ENCODE measurements at regions not wholly inside any gene's neighbourhood (a gene's known extent, or its start where the extent isn't known, plus 50 kb on each side); places are given as distances from the start of the nearest gene placed in this dataset.
"Not testable (repeated sequence)": the region's sequence is repeated elsewhere in the genome, so short reads cannot be mapped to it uniquely, and the experiment has no call there.

DNA sequence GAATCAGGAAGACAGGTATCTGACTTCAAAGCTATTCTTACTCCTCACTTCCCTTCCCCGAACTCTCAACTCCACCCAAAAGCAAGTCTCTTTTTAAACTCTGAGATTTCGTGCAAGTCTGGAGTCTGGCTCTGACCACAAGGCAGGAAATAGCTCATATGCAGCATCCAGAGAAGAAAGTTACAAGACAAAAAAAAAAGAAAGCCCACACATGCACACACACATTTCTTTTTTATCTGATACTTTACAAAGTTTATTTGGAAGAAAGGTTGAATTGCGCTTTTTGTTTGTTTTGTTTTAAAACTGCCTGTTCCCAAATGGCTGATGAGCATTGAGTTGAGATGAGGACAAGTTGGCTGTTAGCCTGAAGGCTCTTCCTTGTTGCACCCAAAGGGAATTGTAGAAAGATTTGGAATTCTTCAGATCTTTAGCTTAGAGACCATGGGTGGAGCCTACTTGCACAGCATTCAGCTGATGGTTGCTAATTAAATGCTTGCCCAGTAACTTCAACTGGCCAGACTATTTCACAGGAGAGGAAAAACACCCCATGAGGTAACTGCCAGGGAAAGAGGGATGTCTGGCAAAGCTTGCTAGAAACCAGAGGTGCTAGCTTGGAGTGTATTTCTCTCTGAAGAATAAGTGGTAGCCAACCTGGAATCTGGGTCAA is 490.3 kb downstream of the TTLL7 start:
- in situ Hi-C loops (cut with HindIII; ENCODE audit: low pct_unique_long_range_greater_than_20kb, low sequenced_read_pairs), result no loop called here
- no peak for DNase-seq (ENCODE audit: low read depth)

DNA sequence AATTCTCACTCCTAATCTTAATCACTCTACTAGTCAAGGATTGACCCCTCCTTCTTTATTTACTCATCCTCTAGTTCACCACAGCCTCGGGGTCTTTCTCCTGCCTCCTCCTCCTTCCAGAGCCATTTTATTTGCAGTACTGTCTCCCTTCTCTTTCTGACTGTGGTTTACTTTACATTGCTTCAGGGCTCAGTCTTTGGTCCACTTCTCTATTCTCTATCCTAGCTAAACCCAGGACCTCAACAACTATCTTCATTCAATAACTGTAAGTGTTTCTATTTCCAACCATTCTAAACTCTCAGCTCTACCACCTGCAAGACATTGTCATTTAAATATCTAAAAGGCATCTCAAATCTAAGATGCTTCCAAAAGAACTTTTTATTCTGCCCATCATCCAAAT is 493.8 kb downstream of the TTLL7 start:
- in situ Hi-C loops (cut with HindIII; ENCODE audit: low pct_unique_long_range_greater_than_20kb, low sequenced_read_pairs), result no loop called here
- no peak for DNase-seq (ENCODE audit: low read depth)

DNA sequence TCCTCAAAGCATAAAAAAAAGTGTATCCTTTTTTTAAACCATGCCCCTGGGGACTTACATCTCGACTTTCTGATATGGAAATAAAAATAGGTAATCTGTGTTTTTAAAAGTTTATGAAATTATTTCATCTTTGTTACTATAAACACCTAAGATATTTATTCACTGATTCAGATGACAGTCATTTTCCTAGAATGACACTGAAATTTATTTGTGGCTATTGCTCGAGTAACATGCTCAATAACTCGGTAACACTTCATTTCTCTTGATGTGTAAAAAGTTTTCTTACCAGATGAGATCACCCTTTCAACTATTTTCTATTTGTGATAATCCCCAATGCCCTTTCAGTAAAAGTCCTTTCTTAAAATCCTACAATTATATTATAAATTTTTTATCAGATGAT is 495.8 kb downstream of the TTLL7 start:
- DNase-seq (ENCODE audit: low read depth), result no peak
- in situ Hi-C loops (cut with HindIII; ENCODE audit: low pct_unique_long_range_greater_than_20kb, low sequenced_read_pairs), result no loop called here

DNA sequence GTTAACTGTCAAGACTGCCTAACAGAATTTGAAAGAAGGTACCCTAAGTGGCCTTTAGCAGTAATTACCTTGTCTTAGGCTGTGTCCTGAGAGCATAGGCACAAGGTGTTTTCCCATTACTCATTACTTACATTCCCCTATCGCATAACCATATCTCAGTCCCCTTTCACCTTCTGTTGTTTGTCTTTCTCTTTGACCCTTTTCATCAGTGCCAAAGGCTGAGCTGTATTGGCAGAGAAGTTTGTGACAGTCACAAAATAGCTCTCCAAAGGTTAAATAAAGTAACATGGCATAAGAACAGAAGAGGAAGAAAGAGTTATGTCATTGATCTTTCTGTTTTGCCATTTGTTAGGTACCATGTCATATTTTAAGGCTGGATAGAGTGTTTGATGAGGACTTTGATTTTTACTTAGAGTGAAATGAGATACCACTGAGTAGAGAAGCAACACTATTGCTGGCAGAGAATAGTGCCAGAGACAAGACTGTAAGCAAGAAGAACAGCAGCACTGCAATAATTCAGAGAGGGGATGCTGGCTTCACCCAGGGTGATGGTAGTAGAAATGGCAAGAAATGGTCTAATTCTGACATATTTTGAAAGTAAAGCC is 497.8 kb downstream of the TTLL7 start:
- DNase-seq (ENCODE audit: low read depth), result no peak
- in situ Hi-C loops (cut with HindIII; ENCODE audit: low pct_unique_long_range_greater_than_20kb, low sequenced_read_pairs), result no loop called here

DNA sequence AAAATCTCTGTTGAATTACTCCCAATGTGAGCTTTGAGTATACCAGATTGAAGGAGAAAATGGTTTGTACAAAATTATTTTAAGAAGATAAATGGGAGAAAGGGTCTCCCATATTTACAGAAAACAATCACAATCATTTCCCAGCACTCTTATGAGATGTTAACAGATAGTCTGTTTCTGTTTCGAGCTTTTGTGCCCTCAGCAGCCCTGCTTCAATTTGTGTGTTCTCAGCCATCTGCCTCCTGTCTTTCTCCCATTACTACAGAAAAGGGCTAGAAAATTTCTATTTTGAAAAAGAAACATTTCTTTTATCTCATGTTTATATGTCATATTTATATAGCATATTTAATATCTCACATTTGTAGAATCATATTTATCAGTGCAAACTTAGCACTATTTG is 498.4 kb downstream of the TTLL7 start:
- DNase-seq (ENCODE audit: low read depth), result no peak
- in situ Hi-C loops (cut with HindIII; ENCODE audit: low pct_unique_long_range_greater_than_20kb, low sequenced_read_pairs), result no loop called here

DNA sequence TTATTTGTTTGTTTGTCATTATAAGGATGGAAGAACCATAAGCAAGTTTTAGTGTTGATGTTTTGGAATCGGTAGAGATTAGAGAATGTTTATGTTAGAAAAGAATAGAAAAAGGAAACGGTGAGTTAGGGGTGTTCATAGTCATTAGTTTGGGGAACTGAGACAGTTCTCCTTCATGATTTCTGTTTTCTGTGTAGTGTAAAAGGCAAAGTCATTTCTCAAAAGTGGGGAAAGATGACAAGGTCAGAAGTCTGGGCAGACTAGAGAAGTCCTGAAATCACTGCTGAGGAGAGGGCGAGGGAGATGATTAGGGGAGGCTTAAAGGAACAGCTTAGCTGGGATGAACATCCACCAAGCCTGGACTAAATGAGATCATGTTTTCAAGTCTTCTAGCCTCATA is 498.9 kb downstream of the TTLL7 start:
- in situ Hi-C loops (cut with HindIII; ENCODE audit: low pct_unique_long_range_greater_than_20kb, low sequenced_read_pairs), result no loop called here
- DNase-seq (ENCODE audit: low read depth), result no peak

DNA sequence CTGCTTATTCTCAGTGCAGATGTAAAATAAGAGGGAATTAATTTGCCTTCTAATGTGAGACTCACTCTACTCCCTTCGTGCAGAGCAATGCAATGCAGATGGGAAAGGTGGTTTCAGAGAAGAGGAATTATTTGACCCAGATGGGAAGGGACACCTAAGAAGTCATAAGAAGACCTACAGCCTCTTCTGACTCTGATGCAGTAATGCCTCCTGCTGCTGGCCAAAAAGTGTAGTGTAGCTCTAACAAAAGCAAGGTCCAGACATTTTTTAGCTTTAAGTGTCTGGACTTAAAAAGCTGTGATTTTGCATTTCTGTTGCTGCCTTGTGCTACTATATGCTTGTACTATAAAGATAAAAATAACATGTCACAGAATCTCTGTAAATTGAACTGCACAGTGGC is 501.4 kb downstream of the TTLL7 start:
- in situ Hi-C loops (cut with HindIII; ENCODE audit: low pct_unique_long_range_greater_than_20kb, low sequenced_read_pairs), result no loop called here
- DNase-seq (ENCODE audit: low read depth), result no peak

DNA sequence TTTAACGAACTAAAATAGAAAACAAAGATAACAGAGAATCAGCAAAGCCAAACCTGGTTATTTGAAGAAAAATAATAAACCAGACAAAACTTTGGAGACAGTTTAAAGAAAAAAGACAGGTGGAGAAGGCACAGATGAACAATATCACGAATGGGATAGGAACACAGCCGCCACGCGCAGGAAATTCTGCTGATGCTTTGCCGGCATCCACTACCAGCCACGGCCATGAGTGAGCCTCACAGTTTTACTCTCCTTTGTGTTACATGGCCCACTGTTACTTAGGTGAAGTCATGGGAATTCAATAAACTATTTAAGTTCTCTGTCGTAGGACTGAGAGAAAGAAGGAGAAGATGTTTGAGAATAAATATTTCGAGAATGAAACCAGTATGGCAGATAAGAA is 503.4 kb downstream of the TTLL7 start:
- in situ Hi-C loops (cut with HindIII; ENCODE audit: low pct_unique_long_range_greater_than_20kb, low sequenced_read_pairs), result no loop called here
- no peak for DNase-seq (ENCODE audit: low read depth)

DNA sequence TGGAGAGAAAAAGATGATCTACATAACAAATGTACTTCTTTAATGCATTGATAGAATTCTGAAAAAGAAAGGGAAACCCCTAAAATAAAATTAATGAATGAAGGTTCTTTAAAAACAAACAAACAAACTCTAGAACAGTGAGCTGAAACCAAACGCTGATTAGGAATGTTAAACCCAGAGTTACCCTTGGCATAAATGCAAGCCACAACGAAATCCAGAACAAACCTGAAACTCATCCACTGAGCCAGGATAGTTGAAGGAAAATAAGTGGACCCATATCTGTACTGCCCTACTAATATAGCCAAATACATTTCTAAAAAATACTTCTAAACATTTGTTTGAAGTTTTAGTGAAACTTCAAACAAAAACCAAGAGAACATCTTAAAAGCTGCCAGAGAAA is 505.3 kb downstream of the TTLL7 start:
- in situ Hi-C loops (cut with HindIII; ENCODE audit: low pct_unique_long_range_greater_than_20kb, low sequenced_read_pairs), result no loop called here
- no peak for DNase-seq (ENCODE audit: low read depth)

DNA sequence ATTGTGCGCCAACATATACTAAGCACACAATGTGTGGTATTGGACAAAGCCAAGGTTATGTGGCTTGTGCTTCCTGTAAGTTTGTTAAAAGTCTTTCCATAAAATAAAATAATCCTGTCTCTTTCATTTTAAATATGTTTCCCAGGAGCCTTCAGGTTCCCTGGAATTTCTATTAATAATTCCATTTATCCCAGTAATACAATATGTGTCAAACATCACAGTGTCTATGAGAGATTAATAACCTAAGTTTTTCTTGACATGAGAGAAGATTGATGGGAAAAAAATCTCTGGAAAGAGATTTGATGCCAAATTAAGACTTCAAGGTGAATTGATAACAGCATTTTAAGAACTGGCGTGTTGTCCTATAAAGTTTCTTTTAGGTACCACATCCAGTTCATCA is 507.0 kb downstream of the TTLL7 start:
- in situ Hi-C loops (cut with HindIII; ENCODE audit: low pct_unique_long_range_greater_than_20kb, low sequenced_read_pairs), result no loop called here

DNA sequence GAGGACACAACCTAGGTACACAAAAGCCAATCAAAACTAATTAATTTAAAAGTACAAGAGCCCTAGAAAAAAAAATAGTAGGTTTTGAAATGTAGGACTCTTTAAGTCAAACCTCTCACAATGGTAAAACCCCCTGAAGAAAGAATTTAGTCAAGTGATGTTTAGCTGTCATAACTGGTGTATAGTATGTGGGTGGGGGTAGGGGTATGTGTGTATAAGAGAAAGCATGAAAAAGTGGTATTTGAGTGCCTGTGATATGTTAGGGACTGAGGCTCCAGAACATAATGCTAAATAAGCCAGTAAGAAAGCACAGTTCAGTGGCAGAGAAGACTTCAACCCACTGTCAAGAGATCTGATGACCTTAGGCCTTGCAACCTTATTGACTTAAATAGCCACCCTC is 507.9 kb downstream of the TTLL7 start:
- DNase-seq (ENCODE audit: low read depth), result no peak
- in situ Hi-C loops (cut with HindIII; ENCODE audit: low pct_unique_long_range_greater_than_20kb, low sequenced_read_pairs), result no loop called here

More for the DNA sequence above, 507.0 kb downstream of the TTLL7 start:
- no peak for DNase-seq (ENCODE audit: low read depth)

DNA sequence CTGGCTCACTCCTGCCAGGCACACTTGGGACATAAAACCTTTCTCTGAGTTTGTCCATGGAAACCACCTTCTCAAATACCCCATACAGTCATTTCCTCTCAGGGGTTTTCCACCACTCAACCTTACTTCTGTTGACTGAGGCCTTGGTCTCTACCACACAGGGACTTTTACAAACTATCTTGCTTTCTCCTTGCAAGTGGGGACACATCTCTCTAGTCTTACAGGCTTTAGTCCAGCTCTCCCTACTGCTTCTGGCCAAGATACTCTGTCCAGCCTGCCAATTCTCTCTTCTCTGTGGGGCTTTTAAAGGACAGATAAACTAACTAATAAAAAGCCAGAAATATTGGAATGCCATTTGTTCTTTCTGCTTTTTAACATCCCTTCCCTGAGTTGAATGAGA is 510.8 kb downstream of the TTLL7 start:
- not testable (repeated sequence) for DNase-seq (ENCODE audit: low read depth)

DNA sequence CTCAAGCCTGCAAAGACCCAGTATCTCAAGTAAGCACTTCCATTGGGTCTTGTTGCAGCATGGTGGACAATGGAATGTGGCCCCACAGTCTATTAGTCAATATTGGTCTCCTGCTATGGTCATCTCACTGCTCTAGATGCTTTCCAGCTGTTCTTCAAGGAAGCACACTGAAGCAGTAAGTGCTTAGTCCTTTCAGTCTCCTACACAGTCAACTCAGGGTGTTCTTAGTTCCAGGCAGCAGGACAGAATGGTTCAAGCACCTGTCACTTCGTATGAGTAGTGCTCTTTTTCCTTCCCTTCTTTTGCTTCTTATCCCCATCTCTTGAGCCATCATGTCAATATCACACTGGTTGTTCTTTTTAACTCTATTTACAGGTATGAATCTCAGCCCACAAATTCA is 511.5 kb downstream of the TTLL7 start:
- in situ Hi-C loops (cut with HindIII; ENCODE audit: low pct_unique_long_range_greater_than_20kb, low sequenced_read_pairs); DNase-seq (ENCODE audit: low read depth): not testable (repeated sequence)

More for the DNA sequence above, 510.8 kb downstream of the TTLL7 start:
- in situ Hi-C loops (cut with HindIII; ENCODE audit: low pct_unique_long_range_greater_than_20kb, low sequenced_read_pairs), result not testable (repeated sequence)

DNA sequence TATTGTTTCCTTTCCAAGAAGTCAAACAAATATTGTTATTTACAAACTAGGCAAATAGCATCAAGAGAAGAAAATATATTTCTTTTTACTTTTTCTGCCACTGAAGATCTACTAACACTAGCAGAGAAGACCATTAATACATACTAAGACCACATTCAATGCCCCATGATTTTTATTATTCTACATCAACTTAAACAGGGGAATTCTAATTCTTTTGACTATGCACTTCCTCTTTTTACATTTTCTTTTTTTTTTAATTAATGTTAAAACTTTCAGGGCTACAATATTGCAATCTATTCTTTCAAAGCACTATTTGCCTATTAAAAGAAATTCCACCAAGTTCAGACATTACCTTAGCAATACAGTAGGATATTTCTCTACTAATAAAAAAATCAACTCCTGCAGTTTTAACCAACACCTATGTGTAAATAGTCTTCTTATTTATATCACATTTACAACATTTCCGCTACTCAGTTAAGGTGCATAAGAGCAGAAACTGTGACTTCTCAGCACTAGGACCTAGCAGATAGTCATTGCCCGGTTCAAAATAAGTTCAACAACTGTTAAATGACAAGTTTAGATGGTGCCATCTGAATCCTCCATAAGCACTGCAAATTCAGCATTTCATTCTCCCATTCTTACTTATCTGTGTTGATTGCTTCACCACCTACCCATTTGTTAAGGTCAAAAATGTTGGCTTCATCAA is 513.5 kb downstream of the TTLL7 start:
- in situ Hi-C loops (cut with HindIII; ENCODE audit: low pct_unique_long_range_greater_than_20kb, low sequenced_read_pairs); DNase-seq (ENCODE audit: low read depth): not testable (repeated sequence)

DNA sequence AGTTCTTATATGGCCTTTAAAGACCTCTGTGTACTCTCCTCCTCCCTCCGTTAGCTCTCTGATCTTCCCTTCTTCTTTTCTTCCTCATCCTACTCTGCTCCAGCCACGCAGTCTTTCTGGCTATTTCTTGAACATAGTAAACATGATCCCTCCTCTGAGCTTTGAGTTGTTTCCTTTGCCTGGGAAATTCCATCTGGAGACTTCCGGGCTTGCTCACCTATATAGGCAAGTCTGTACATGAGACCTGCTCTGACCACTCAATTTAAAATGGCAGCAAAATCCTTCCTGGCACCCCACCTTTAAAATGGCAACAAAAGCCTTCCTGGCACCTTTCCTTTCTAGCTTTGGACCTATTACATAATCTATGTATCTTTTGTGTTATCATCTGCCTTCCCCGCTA is 517.6 kb downstream of the TTLL7 start:
- in situ Hi-C loops (cut with HindIII; ENCODE audit: low pct_unique_long_range_greater_than_20kb, low sequenced_read_pairs); DNase-seq (ENCODE audit: low read depth): not testable (repeated sequence)

DNA sequence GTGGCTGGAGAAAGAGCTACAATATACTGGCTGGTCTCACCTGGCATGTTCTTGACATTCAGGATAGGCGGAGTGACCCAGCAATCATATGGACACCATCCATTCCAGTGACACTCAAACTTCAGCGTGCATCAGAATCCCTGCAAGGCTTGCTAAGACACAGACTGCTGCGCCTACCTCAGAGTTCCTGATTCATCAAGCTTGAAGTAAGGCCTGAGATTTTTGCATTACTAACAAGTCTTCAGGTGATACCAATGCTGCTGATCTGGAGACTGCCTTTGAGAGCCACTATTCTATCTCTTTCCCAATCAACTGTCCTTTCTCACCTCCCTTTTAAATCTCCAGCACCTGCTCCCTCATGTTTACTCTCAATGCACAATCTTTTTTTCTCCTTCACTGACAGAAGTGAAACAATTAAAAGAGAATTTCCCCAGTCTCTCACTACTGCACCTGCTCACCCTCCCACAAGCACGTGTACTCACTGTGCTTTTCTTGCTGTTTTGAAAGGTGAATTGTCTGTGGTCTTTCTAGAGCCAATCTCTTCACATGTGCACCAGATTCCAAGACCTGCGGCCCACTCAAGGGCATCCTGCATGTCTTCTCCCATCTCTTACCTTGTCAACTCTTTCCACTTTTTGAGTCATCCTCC is 519.2 kb downstream of the TTLL7 start:
- in situ Hi-C loops (cut with HindIII; ENCODE audit: low pct_unique_long_range_greater_than_20kb, low sequenced_read_pairs); DNase-seq (ENCODE audit: low read depth): not testable (repeated sequence)

DNA sequence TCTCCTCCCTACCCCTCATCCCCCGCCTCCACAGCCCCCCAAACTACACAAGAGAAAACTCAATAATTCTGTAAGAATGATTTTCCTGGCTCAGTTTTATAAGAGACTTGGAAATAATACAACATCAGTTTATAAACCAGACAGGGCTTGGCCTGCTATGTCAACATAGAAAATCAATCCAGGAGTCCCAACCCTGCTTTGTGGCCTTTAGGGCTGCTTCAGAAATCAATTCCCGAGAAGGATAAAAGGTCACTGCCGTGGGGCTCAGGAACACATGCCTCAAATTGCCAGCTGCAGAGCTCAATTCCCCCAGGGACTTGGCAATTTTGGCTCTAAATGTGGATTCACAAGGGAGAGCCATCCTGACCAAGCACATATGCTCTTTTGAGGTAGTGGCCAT is 520.8 kb downstream of the TTLL7 start:
- in situ Hi-C loops (cut with HindIII; ENCODE audit: low pct_unique_long_range_greater_than_20kb, low sequenced_read_pairs); DNase-seq (ENCODE audit: low read depth): not testable (repeated sequence)

DNA sequence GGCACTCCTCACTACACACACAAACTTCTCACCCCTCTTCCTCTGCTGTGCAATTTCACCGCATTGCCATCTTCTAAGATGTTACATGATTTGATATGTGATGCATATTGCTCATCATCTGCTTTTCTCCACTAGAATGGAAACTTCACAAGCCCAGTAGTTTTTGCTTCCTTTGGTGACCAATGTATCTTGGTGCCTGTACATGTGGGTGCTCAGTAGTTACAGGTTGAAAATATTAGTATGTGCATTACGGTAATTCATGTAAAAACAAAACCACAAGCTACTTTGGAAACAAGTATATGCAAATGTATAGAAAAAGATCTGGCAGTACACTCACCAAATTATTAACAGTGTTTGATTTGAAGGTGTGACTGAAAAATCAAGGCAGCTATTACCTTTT is 522.4 kb downstream of the TTLL7 start:
- in situ Hi-C loops (cut with HindIII; ENCODE audit: low pct_unique_long_range_greater_than_20kb, low sequenced_read_pairs); DNase-seq (ENCODE audit: low read depth): not testable (repeated sequence)

DNA sequence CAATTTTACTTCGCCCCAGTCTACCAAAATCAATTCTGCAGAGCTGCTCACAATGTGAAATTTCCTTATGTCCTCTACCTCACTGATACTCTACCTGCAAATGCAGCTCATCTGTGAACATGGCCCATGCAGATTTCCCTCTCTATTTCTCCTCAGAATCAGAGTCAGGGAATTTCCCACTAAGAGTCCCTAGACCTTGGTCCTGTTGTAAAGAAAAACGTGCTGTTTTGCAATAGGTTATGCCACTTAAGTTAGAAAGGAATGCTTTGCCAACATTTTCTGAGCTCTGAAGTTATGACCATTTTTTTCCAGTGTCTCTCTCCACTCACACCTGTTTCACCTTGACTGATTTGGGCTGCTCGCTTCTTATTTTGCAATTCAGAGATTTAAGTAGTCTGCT is 524.0 kb downstream of the TTLL7 start:
- in situ Hi-C loops (cut with HindIII; ENCODE audit: low pct_unique_long_range_greater_than_20kb, low sequenced_read_pairs); DNase-seq (ENCODE audit: low read depth): not testable (repeated sequence)

Measured in Caki2 (cell line).